Prostate gland (tissue), 2 donors: ENCODE measurements at regions not wholly inside any gene's neighbourhood (a gene's known extent, or its start where the extent isn't known, plus 50 kb on each side); places are given as distances from the start of the nearest gene placed in this dataset.

Source experiments
- POLR2A ChIP-seq: fragments of 450-650 bp; IDR thresholded peaks from one replicate; pipeline ENCODE4 v1.6.1; 2016; ENCODE audit warnings: antibody characterized with exemption, mild to moderate bottlenecking
- POLR2AphosphoS5 ChIP-seq: sonication (generic); formaldehyde crosslinking; IDR thresholded peaks from one replicate; pipeline ENCODE4 v1.6.1; 2017; ENCODE audit warnings: antibody characterized with exemption
- TF ChIP-seq, protein P1 (sequence below), 4 experiments: fragments of 200-600 bp in 2 of 4; fragments of 450-650 bp in 2 of 4; sonication (generic) in 2 of 4; IDR thresholded peaks; 1 replicate in 3 of 4; 2 replicates in 1 of 4; pipeline ENCODE4 v1.5.1; 2016 to 2019; ENCODE audit warnings: antibody characterized with exemption in 4 of 4, mild to moderate bottlenecking in 2 of 4, moderate library complexity in 2 of 4

DNA sequence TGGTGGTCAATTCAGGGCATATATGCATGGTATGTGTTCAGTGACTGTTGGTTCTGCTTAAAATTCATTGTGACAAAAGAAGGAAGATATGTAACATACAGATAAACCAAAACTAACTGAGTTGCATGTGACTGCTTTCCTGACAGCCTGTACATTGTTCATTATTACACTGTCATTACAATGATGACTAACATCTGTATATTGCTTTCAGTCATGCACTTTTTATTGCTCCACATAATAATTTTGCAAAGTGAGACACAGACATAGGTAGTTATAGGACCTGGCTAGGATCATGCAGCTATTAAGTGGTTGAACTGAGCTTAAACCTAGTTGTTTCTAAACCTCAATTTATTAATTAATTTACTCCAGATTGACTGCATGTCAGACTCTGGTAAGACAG is 703.2 kb downstream of the HDGFL1 start:
- TF ChIP-seq, protein P1, sequence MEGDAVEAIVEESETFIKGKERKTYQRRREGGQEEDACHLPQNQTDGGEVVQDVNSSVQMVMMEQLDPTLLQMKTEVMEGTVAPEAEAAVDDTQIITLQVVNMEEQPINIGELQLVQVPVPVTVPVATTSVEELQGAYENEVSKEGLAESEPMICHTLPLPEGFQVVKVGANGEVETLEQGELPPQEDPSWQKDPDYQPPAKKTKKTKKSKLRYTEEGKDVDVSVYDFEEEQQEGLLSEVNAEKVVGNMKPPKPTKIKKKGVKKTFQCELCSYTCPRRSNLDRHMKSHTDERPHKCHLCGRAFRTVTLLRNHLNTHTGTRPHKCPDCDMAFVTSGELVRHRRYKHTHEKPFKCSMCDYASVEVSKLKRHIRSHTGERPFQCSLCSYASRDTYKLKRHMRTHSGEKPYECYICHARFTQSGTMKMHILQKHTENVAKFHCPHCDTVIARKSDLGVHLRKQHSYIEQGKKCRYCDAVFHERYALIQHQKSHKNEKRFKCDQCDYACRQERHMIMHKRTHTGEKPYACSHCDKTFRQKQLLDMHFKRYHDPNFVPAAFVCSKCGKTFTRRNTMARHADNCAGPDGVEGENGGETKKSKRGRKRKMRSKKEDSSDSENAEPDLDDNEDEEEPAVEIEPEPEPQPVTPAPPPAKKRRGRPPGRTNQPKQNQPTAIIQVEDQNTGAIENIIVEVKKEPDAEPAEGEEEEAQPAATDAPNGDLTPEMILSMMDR (IDR thresholded peaks at IDR 0.05) = no peak
- TF ChIP-seq POLR2A (no peak), POLR2AphosphoS5 (no peak)
